CD4-positive, alpha-beta T cell (primary cell): ENCODE measurements at regions not wholly inside any gene's neighbourhood (a gene's known extent, or its start where the extent isn't known, plus 50 kb on each side); places are given as distances from the start of the nearest gene placed in this dataset.

Source experiments
- ATAC-seq: fragments of 200-7000 bp; cut with Tn5 transposase; one replicate; pipeline ENCODE4 v1.10.0; 2022; ENCODE audit warnings: mild to moderate bottlenecking; ENCODE audit not compliant: poor library complexity
- CTCF ChIA-PET: fragments of 350-600 bp; sonication (Branson Sonifier 250); formaldehyde crosslinking; loops from one replicate; lab custom pipeline; 2021; ENCODE audit warnings: antibody characterized with exemption, inconsistent platforms; lab: Charles Lee
- POLR2A ChIA-PET: fragments of 350-600 bp; sonication (Branson Sonifier 250); formaldehyde crosslinking; loops from one replicate; lab custom pipeline; 2021; ENCODE audit warnings: antibody characterized with exemption, inconsistent platforms; lab: Charles Lee
- DNase-seq, 14 experiments: peaks; one replicate each; pipeline ENCODE4 v3.0.0-alpha.2; 2013 to 2020; ENCODE audit warnings: mixed read lengths in 2 of 14
- H3K27ac ChIP-seq, 2 donors: one replicate each; pipeline versions ENCODE4 v1.5.1 to v1.7.0; 2013; ENCODE audit warnings: low read length in 2 of 2, low read depth in 1 of 2, mild to moderate bottlenecking in 1 of 2
- H3K27me3 ChIP-seq, 2 experiments: 1 replicate in 1 of 2; 2 replicates in 1 of 2; pipeline versions ENCODE4 v1.6.1 to v1.7.0; 2013; ENCODE audit warnings: low read length in 2 of 2, control low read depth in 1 of 2, mild to moderate bottlenecking in 1 of 2, moderate library complexity in 1 of 2; ENCODE audit not compliant: insufficient read depth in 2 of 2, control insufficient read depth in 1 of 2
- H3K36me3 ChIP-seq: one replicate; pipeline ENCODE4 v1.6.1; 2013; ENCODE audit warnings: low read length, control low read depth; ENCODE audit not compliant: insufficient read depth
- H3K4me1 ChIP-seq: one replicate; pipeline ENCODE4 v1.6.1; 2013; ENCODE audit warnings: low read length, control low read depth; ENCODE audit not compliant: insufficient read depth
- H3K4me3 ChIP-seq: one replicate; pipeline ENCODE4 v1.5.1; 2013; ENCODE audit warnings: mild to moderate bottlenecking, low read length, moderate library complexity
- H3K9me3 ChIP-seq, 2 experiments: 1 replicate in 1 of 2; 2 replicates in 1 of 2; pipeline versions ENCODE4 v1.6.1 to v1.7.0; 2013; ENCODE audit warnings: low read length in 2 of 2, mild to moderate bottlenecking in 2 of 2, control low read depth in 1 of 2, moderate library complexity in 1 of 2; ENCODE audit not compliant: control insufficient read depth in 1 of 2, insufficient read depth in 1 of 2
- H3K27ac Mint-ChIP-seq: one replicate; pipeline ENCODE4 v1.8.0; 2020; ENCODE audit warnings: mixed read lengths
- H3K27me3 Mint-ChIP-seq: one replicate; pipeline ENCODE4 v1.8.0; 2021; ENCODE audit warnings: mixed read lengths
- H3K36me3 Mint-ChIP-seq: one replicate; pipeline ENCODE4 v1.8.0; 2021; ENCODE audit warnings: low read depth, mixed read lengths
- H3K4me1 Mint-ChIP-seq: one replicate; pipeline ENCODE4 v1.8.0; 2021; ENCODE audit warnings: low read depth, mixed read lengths
- H3K4me3 Mint-ChIP-seq: one replicate; pipeline ENCODE4 v1.8.0; 2020; ENCODE audit warnings: mild to moderate bottlenecking, mixed read lengths
- H3K9me3 Mint-ChIP-seq: one replicate; pipeline ENCODE4 v1.8.0; 2020; ENCODE audit warnings: mixed read lengths
- CTCF ChIP-seq: fragments of 200-600 bp; IDR thresholded peaks from one replicate; pipeline ENCODE4 v1.8.0; 2022; ENCODE audit warnings: antibody characterized with exemption, mild to moderate bottlenecking
- intact Hi-C, 2 experiments: fragments of 100-400 bp; cut with DNase I in 1 of 2; cut with micrococcal nuclease in 1 of 2; formaldehyde crosslinking; loops; one replicate each; pipeline versions ENCODE4 v1.15.1 to v1.9.0; 2023 to 2025; cut with DNase I, micrococcal nuclease

GRCh38 chr7:42431873-42432272 lies 194.9 kb upstream of the GLI3 start:
- H3K9me3 ChIP-seq, result no peaks in the 10 kb centered on the region
- no peak for TF ChIP-seq CTCF
- DNase-seq, result no peak

GRCh38 chr7:42429339-42429738 lies 192.3 kb upstream of the GLI3 start:
- ATAC-seq (no peak), DNase-seq (no peak)
- Mint-ChIP-seq H3K9me3 (no peaks in the 10 kb centered on the region), H3K36me3 (no peaks in the 10 kb centered on the region), H3K4me3 (no peak overlapping the region), H3K4me1 (no peaks in the 10 kb centered on the region), H3K27ac (no peak overlapping the region), H3K27me3 (no peaks in the 10 kb centered on the region)
- CTCF ChIA-PET, result no interaction called here
- Histone ChIP-seq H3K4me3 (no peak overlapping the region), H3K9me3 (no peaks in the 10 kb centered on the region), H3K4me1 (no peaks in the 10 kb centered on the region), H3K36me3 (no peaks in the 10 kb centered on the region), H3K27me3 (no peaks in the 10 kb centered on the region), H3K27ac (no peak overlapping the region)
- POLR2A ChIA-PET, result no interaction called here
- TF ChIP-seq CTCF, result no peak
- intact Hi-C loops, result no loop called here

More at GRCh38 chr7:42431873-42432272, 194.9 kb upstream of the GLI3 start:
- Histone ChIP-seq H3K4me3 (no peak overlapping the region), H3K27ac (no peak overlapping the region), H3K36me3 (no peaks in the 10 kb centered on the region), H3K27me3 (no peaks in the 10 kb centered on the region), H3K4me1 (no peaks in the 10 kb centered on the region)
- H3K4me3 Mint-ChIP-seq, result no peak overlapping the region
- no peak for ATAC-seq
- H3K36me3 Mint-ChIP-seq, result no peaks in the 10 kb centered on the region
- H3K27me3 Mint-ChIP-seq, result no peaks in the 10 kb centered on the region
- no peak overlapping the region for H3K27ac Mint-ChIP-seq
- H3K9me3 Mint-ChIP-seq, result peaks cover 10% of the 10 kb centered on the region
- intact Hi-C loops, result no loop called here
- ChIA-PET POLR2A (no interaction called here), CTCF (no interaction called here)
- no peaks in the 10 kb centered on the region for H3K4me1 Mint-ChIP-seq

- Mint-ChIP-seq H3K4me1 (no peaks in the 10 kb centered on the region), H3K27me3 (no peaks in the 10 kb centered on the region), H3K9me3 (no peaks in the 10 kb centered on the region), H3K36me3 (no peaks in the 10 kb centered on the region), H3K4me3 (no peak overlapping the region), H3K27ac (no peak overlapping the region)
- Histone ChIP-seq H3K27ac (no peak overlapping the region), H3K4me3 (no peak overlapping the region), H3K27me3 (no peaks in the 10 kb centered on the region), H3K4me1 (no peaks in the 10 kb centered on the region), H3K9me3 (no peaks in the 10 kb centered on the region), H3K36me3 (no peaks in the 10 kb centered on the region)
- POLR2A ChIA-PET, result no interaction called here
- ATAC-seq (no peak), DNase-seq (no peak)
- intact Hi-C loops, result no loop called here
- CTCF ChIA-PET, result no interaction called here
- TF ChIP-seq CTCF, result no peak
Observed at GRCh38 chr7:42426163-42426562, 189.2 kb upstream of the GLI3 start.
